GM12878 (cell line): ENCODE measurements at regions not wholly inside any gene's neighbourhood (a gene's known extent, or its start where the extent isn't known, plus 50 kb on each side); places are given as distances from the start of the nearest gene placed in this dataset.

Source experiments
- CEBPZ ChIP-seq: fragments of 150-350 bp; IDR thresholded peaks from 2 replicates; pipeline ENCODE4 v1.6.1; 2016; ENCODE audit warnings: low read depth, low read length
- EGR1 ChIP-seq, 2 experiments: IDR thresholded peaks; 1 replicate in 1 of 2; 2 replicates in 1 of 2; pipeline ENCODE4 v1.6.1; 2011 to 2012; ENCODE audit warnings: low read depth in 2 of 2, low read length in 2 of 2, borderline replicate concordance in 1 of 2, mild to moderate bottlenecking in 1 of 2, moderate library complexity in 1 of 2
- ZBTB33 ChIP-seq: fragments of 450-650 bp; IDR thresholded peaks from 2 replicates; pipeline ENCODE4 v1.6.1; 2017; ENCODE audit warnings: mild to moderate bottlenecking
- TF ChIP-seq, protein P1 (sequence below): fragments of 450-650 bp; IDR thresholded peaks from 2 replicates; pipeline ENCODE4 v1.6.1; 2018; ENCODE audit warnings: borderline replicate concordance, mild to moderate bottlenecking; ENCODE audit not compliant: partially characterized antibody

DNA sequence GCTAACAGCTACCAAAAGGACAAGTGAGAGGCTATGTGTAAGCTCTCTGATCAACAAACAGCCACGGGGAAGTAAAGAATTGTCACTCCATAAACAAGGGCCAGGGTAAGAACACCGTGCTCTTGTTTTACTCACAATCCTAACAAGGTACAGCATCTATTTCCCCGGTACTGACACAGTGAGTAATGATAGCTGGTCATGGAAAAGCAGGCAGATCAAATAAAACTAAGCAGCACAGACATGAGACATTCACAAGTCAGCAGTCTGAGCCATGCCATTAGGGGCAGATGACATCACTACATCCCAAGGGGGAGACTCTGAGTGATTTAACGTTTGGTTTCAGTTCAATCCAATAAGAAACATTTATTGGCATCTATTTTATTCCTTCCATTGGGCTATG is 54.4 kb downstream of the ARL6IP4 start (continued):
- no peak for TF ChIP-seq CEBPZ
- no peak for TF ChIP-seq ZBTB33
- TF ChIP-seq EGR1 (IDR thresholded peaks at IDR 0.05; ENCODE audit: borderline replicate concordance in 1 of 2, low read depth in 2 of 2, low read length in 2 of 2), result no peak
- TF ChIP-seq, protein P1, sequence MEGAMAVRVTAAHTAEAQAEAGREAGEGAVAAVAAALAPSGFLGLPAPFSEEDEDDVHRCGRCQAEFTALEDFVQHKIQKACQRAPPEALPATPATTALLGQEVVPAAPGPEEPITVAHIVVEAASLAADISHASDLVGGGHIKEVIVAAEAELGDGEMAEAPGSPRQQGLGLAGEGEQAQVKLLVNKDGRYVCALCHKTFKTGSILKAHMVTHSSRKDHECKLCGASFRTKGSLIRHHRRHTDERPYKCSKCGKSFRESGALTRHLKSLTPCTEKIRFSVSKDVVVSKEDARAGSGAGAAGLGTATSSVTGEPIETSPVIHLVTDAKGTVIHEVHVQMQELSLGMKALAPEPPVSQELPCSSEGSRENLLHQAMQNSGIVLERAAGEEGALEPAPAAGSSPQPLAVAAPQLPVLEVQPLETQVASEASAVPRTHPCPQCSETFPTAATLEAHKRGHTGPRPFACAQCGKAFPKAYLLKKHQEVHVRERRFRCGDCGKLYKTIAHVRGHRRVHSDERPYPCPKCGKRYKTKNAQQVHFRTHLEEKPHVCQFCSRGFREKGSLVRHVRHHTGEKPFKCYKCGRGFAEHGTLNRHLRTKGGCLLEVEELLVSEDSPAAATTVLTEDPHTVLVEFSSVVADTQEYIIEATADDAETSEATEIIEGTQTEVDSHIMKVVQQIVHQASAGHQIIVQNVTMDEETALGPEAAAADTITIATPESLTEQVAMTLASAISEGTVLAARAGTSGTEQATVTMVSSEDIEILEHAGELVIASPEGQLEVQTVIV, result no peak
